Tibial nerve (tissue), 3 donors: ENCODE measurements at regions not wholly inside any gene's neighbourhood (a gene's known extent, or its start where the extent isn't known, plus 50 kb on each side); places are given as distances from the start of the nearest gene placed in this dataset.

Source experiments
- POLR2A ChIP-seq, 2 donors: fragments of 450-650 bp; IDR thresholded peaks; one replicate each; pipeline ENCODE4 v1.6.1; 2017; ENCODE audit warnings: antibody characterized with exemption in 2 of 2, mild to moderate bottlenecking in 2 of 2, moderate library complexity in 2 of 2
- TF ChIP-seq, protein P1 (sequence below), 5 experiments: fragments of 200-600 bp in 3 of 5; fragments of 450-650 bp in 2 of 5; sonication (generic) in 3 of 5; IDR thresholded peaks; one replicate each; pipeline ENCODE4 v1.5.1; 2016 to 2019; ENCODE audit warnings: antibody characterized with exemption in 5 of 5, mild to moderate bottlenecking in 3 of 5, moderate library complexity in 2 of 5

DNA sequence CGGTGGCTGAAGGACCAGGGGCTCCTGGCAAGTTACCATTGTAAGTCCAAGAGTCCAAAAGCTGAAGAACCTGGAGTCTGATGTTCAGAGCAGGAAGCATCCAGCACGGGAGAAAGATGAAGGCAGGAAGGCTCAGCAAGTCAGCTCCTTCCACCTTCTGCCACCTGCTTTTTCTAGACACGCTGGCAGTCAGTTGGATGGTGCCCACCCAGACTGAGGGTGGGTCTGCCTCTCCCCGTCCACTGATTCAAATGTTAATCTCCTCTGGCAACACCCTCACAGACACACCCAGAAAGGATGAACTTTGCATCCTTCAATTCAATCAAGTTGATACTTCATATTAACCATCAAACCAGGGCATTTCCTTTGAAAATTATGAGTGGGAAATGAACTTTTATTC is 1272.4 kb upstream of the TMEM132C start:
- TF ChIP-seq, protein P1, sequence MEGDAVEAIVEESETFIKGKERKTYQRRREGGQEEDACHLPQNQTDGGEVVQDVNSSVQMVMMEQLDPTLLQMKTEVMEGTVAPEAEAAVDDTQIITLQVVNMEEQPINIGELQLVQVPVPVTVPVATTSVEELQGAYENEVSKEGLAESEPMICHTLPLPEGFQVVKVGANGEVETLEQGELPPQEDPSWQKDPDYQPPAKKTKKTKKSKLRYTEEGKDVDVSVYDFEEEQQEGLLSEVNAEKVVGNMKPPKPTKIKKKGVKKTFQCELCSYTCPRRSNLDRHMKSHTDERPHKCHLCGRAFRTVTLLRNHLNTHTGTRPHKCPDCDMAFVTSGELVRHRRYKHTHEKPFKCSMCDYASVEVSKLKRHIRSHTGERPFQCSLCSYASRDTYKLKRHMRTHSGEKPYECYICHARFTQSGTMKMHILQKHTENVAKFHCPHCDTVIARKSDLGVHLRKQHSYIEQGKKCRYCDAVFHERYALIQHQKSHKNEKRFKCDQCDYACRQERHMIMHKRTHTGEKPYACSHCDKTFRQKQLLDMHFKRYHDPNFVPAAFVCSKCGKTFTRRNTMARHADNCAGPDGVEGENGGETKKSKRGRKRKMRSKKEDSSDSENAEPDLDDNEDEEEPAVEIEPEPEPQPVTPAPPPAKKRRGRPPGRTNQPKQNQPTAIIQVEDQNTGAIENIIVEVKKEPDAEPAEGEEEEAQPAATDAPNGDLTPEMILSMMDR (IDR thresholded peaks at IDR 0.05), result no peak
- TF ChIP-seq POLR2A (IDR thresholded peaks at IDR 0.05), result no peak
